Activated naive CD4-positive, alpha-beta T cell treated with anti-CD3 and anti-CD28 coated beads, Interleukin-2, amount 10 ng/mL, durations not matched to agents 7 days and 5 days (primary cell): ENCODE measurements at regions not wholly inside any gene's neighbourhood (a gene's known extent, or its start where the extent isn't known, plus 50 kb on each side); places are given as distances from the start of the nearest gene placed in this dataset.

ENCODE experiments used
- CTCF ChIA-PET: fragments of 350-600 bp; sonication (Branson Sonifier 250); formaldehyde crosslinking; loops from one replicate; lab custom pipeline; 2021; ENCODE audit warnings: antibody characterized with exemption; lab: Charles Lee
- DNase-seq: peaks from one replicate; pipeline ENCODE4 v3.0.0-alpha.2; 2020
- H3K27ac Mint-ChIP-seq: one replicate; pipeline ENCODE4 v1.8.0; 2021; ENCODE audit warnings: mild to moderate bottlenecking, moderate library complexity, mixed read lengths
- H3K27me3 Mint-ChIP-seq: one replicate; pipeline ENCODE4 v1.8.0; 2021; ENCODE audit warnings: mild to moderate bottlenecking, mixed read lengths
- H3K36me3 Mint-ChIP-seq: one replicate; pipeline ENCODE4 v1.8.0; 2021; ENCODE audit warnings: mixed read lengths
- H3K4me1 Mint-ChIP-seq: one replicate; pipeline ENCODE4 v1.8.0; 2021; ENCODE audit warnings: mixed read lengths
- H3K4me3 Mint-ChIP-seq: one replicate; pipeline ENCODE4 v1.8.0; 2021; ENCODE audit warnings: mild to moderate bottlenecking, moderate library complexity, mixed read lengths
- H3K9me3 Mint-ChIP-seq: one replicate; pipeline ENCODE4 v1.8.0; 2021; ENCODE audit warnings: mixed read lengths

- H3K4me1 Mint-ChIP-seq: peaks cover 46% of the 10 kb centered on the region
- CTCF ChIA-PET: interaction anchor here (1.0 kb wide), 1 partner anchor 45 kb away, joined by 3 read pairs; no protein-coding TSS in a partner anchor
- peaks cover 6% of the 10 kb centered on the region for H3K27me3 Mint-ChIP-seq
- no peak overlapping the region for H3K4me3 Mint-ChIP-seq
- H3K27ac Mint-ChIP-seq: peak overlapping the region; percentile 79
- H3K36me3 Mint-ChIP-seq: peaks cover 20% of the 10 kb centered on the region
- DNase-seq: no peak
- H3K9me3 Mint-ChIP-seq: peaks cover 15% of the 10 kb centered on the region
Measured at GRCh38 chr7:25520516-25520915, 292.2 kb upstream of the NPVF start.

GRCh38 chr7:25521236-25521635 lies 292.9 kb upstream of the NPVF start:
- H3K27me3 Mint-ChIP-seq: peaks cover 12% of the 10 kb centered on the region
- peaks cover 15% of the 10 kb centered on the region for H3K9me3 Mint-ChIP-seq
- no peak overlapping the region for H3K4me3 Mint-ChIP-seq
- no peak for DNase-seq
- CTCF ChIA-PET: no interaction called here
- H3K36me3 Mint-ChIP-seq: peaks cover 20% of the 10 kb centered on the region
- H3K27ac Mint-ChIP-seq: no peak overlapping the region
- peaks cover 46% of the 10 kb centered on the region for H3K4me1 Mint-ChIP-seq

- peak overlapping the region; percentile 81 for H3K27ac Mint-ChIP-seq
- peaks cover 20% of the 10 kb centered on the region for H3K36me3 Mint-ChIP-seq
- CTCF ChIA-PET: no interaction called here
- H3K4me3 Mint-ChIP-seq: no peak overlapping the region
- no peak for DNase-seq
- peaks cover 15% of the 10 kb centered on the region for H3K9me3 Mint-ChIP-seq
- H3K4me1 Mint-ChIP-seq: peaks cover 46% of the 10 kb centered on the region
- peaks cover 10% of the 10 kb centered on the region for H3K27me3 Mint-ChIP-seq
Measured at GRCh38 chr7:25522727-25523126, 294.4 kb upstream of the NPVF start.

- CTCF ChIA-PET: no interaction called here
- no peak overlapping the region for H3K4me3 Mint-ChIP-seq
- no peak overlapping the region for H3K27ac Mint-ChIP-seq
Measured at GRCh38 chr7:25527665-25528170, 299.4 kb upstream of the NPVF start.

GRCh38 chr7:25529320-25529719 lies 301.0 kb upstream of the NPVF start:
- no peaks in the 10 kb centered on the region for H3K36me3 Mint-ChIP-seq
- H3K9me3 Mint-ChIP-seq: no peaks in the 10 kb centered on the region
- no peak overlapping the region for H3K4me3 Mint-ChIP-seq
- no peak for DNase-seq
- H3K27ac Mint-ChIP-seq: no peak overlapping the region
- CTCF ChIA-PET: no interaction called here
- no peaks in the 10 kb centered on the region for H3K4me1 Mint-ChIP-seq
- peaks cover 13% of the 10 kb centered on the region for H3K27me3 Mint-ChIP-seq

More at GRCh38 chr7:25527665-25528170, 299.4 kb upstream of the NPVF start:
- peaks cover 8% of the 10 kb centered on the region for H3K36me3 Mint-ChIP-seq
- H3K4me1 Mint-ChIP-seq: peaks cover 9% of the 10 kb centered on the region
- H3K9me3 Mint-ChIP-seq: peaks cover 10% of the 10 kb centered on the region
- peaks cover 12% of the 10 kb centered on the region for H3K27me3 Mint-ChIP-seq
- no peak for DNase-seq

- H3K36me3 Mint-ChIP-seq: no peaks in the 10 kb centered on the region
- CTCF ChIA-PET: no interaction called here
- H3K4me1 Mint-ChIP-seq: peaks cover 2% of the 10 kb centered on the region
- H3K27me3 Mint-ChIP-seq: peaks cover 15% of the 10 kb centered on the region
- no peak overlapping the region for H3K27ac Mint-ChIP-seq
- DNase-seq: no peak
- H3K9me3 Mint-ChIP-seq: no peaks in the 10 kb centered on the region
- no peak overlapping the region for H3K4me3 Mint-ChIP-seq
Measured at GRCh38 chr7:25536851-25537250, 308.6 kb upstream of the NPVF start.

GRCh38 chr7:25537662-25538375 lies 309.5 kb upstream of the NPVF start:
- H3K27ac Mint-ChIP-seq: no peak overlapping the region
- no peak for DNase-seq
- H3K4me1 Mint-ChIP-seq: peaks cover 2% of the 10 kb centered on the region
- CTCF ChIA-PET: no interaction called here
- H3K27me3 Mint-ChIP-seq: peaks cover 19% of the 10 kb centered on the region
- no peaks in the 10 kb centered on the region for H3K36me3 Mint-ChIP-seq
- no peak overlapping the region for H3K4me3 Mint-ChIP-seq
- H3K9me3 Mint-ChIP-seq: no peaks in the 10 kb centered on the region

- H3K4me1 Mint-ChIP-seq: peaks cover 5% of the 10 kb centered on the region
- no peaks in the 10 kb centered on the region for H3K9me3 Mint-ChIP-seq
- H3K27me3 Mint-ChIP-seq: peaks cover 17% of the 10 kb centered on the region
- no peak for DNase-seq
- H3K4me3 Mint-ChIP-seq: no peak overlapping the region
- no peak overlapping the region for H3K27ac Mint-ChIP-seq
- CTCF ChIA-PET: interaction anchor here (0.6 kb wide), 1 partner anchor 267 kb away, joined by 3 read pairs; no protein-coding TSS in a partner anchor
- no peaks in the 10 kb centered on the region for H3K36me3 Mint-ChIP-seq
Measured at GRCh38 chr7:25541094-25541821, 313.0 kb upstream of the NPVF start.

- peaks cover 5% of the 10 kb centered on the region for H3K4me1 Mint-ChIP-seq
Measured at GRCh38 chr7:25541877-25542276, 313.6 kb upstream of the NPVF start.

GRCh38 chr7:25543210-25543609 lies 314.9 kb upstream of the NPVF start:
- CTCF ChIA-PET: no interaction called here
- no peak for DNase-seq

More at GRCh38 chr7:25541877-25542276, 313.6 kb upstream of the NPVF start:
- H3K36me3 Mint-ChIP-seq: no peaks in the 10 kb centered on the region
- CTCF ChIA-PET: interaction anchor here (0.6 kb wide), 1 partner anchor 268 kb away, joined by 3 read pairs; no protein-coding TSS in a partner anchor
- no peak overlapping the region for H3K4me3 Mint-ChIP-seq
- DNase-seq: no peak
- H3K27me3 Mint-ChIP-seq: peaks cover 17% of the 10 kb centered on the region
- H3K27ac Mint-ChIP-seq: no peak overlapping the region
- H3K9me3 Mint-ChIP-seq: no peaks in the 10 kb centered on the region

GRCh38 chr7:25543798-25544197 lies 315.5 kb upstream of the NPVF start:
- Mint-ChIP-seq H3K27me3 (peaks cover 22% of the 10 kb centered on the region), H3K4me1 (peaks cover 5% of the 10 kb centered on the region), H3K9me3 (no peaks in the 10 kb centered on the region), H3K4me3 (no peak overlapping the region), H3K27ac (no peak overlapping the region), H3K36me3 (no peaks in the 10 kb centered on the region)
- no peak for DNase-seq
- CTCF ChIA-PET: no interaction called here

More at GRCh38 chr7:25543210-25543609, 314.9 kb upstream of the NPVF start:
- H3K27me3 Mint-ChIP-seq: peaks cover 22% of the 10 kb centered on the region
- H3K4me1 Mint-ChIP-seq: peaks cover 5% of the 10 kb centered on the region
- H3K27ac Mint-ChIP-seq: no peak overlapping the region
- no peaks in the 10 kb centered on the region for H3K9me3 Mint-ChIP-seq
- H3K4me3 Mint-ChIP-seq: no peak overlapping the region
- H3K36me3 Mint-ChIP-seq: no peaks in the 10 kb centered on the region

GRCh38 chr7:25544254-25544653 lies 316.0 kb upstream of the NPVF start:
- Mint-ChIP-seq H3K27ac (no peak overlapping the region), H3K4me1 (peaks cover 2% of the 10 kb centered on the region), H3K9me3 (no peaks in the 10 kb centered on the region), H3K36me3 (no peaks in the 10 kb centered on the region), H3K4me3 (no peak overlapping the region), H3K27me3 (peaks cover 22% of the 10 kb centered on the region)
- CTCF ChIA-PET: interaction anchor here (0.9 kb wide), 1 partner anchor 24 kb away, joined by 3 read pairs; no protein-coding TSS in a partner anchor
- no peak for DNase-seq

GRCh38 chr7:25545124-25546008 lies 317.1 kb upstream of the NPVF start:
- H3K9me3 Mint-ChIP-seq: no peaks in the 10 kb centered on the region
- CTCF ChIA-PET: interaction anchor here (0.9 kb wide), 1 partner anchor 22 kb away, joined by 3 read pairs; no protein-coding TSS in a partner anchor
- H3K27me3 Mint-ChIP-seq: peaks cover 17% of the 10 kb centered on the region
- peaks cover 2% of the 10 kb centered on the region for H3K4me1 Mint-ChIP-seq
- DNase-seq: no peak
- H3K4me3 Mint-ChIP-seq: no peak overlapping the region
- H3K36me3 Mint-ChIP-seq: no peaks in the 10 kb centered on the region
- H3K27ac Mint-ChIP-seq: no peak overlapping the region

GRCh38 chr7:25546306-25546705 lies 318.0 kb upstream of the NPVF start:
- Mint-ChIP-seq H3K36me3 (no peaks in the 10 kb centered on the region), H3K9me3 (no peaks in the 10 kb centered on the region), H3K4me1 (peaks cover 2% of the 10 kb centered on the region), H3K4me3 (no peak overlapping the region), H3K27me3 (peaks cover 17% of the 10 kb centered on the region), H3K27ac (no peak overlapping the region)
- no peak for DNase-seq
- CTCF ChIA-PET: no interaction called here
